IPS-11a (cell line): ENCODE measurements at regions not wholly inside any gene's neighbourhood (a gene's known extent, or its start where the extent isn't known, plus 50 kb on each side); places are given as distances from the start of the nearest gene placed in this dataset.

Experiments
- H3K4me3 ChIP-seq: one replicate; pipeline ENCODE4 v1.5.1; 2013; ENCODE audit warnings: low read depth, low read length, control low read depth

GRCh38 chrX:131778269-131779218 is 234.7 kb downstream of the OR13H1 start:
- H3K4me3 ChIP-seq = no peak overlapping the region

- H3K4me3 ChIP-seq = no peak overlapping the region
Observed at GRCh38 chrX:131779306-131779705, 235.4 kb downstream of the OR13H1 start.

GRCh38 chrX:131779741-131780140 is 235.9 kb downstream of the OR13H1 start:
- no peak overlapping the region for H3K4me3 ChIP-seq

- no peak overlapping the region for H3K4me3 ChIP-seq
Observed at GRCh38 chrX:131782646-131783045, 238.8 kb downstream of the OR13H1 start.

GRCh38 chrX:131783555-131784308 is 239.4 kb upstream of the STK26 start:
- no peak overlapping the region for H3K4me3 ChIP-seq

- no peak overlapping the region for H3K4me3 ChIP-seq
Observed at GRCh38 chrX:131789664-131790063, 233.4 kb upstream of the STK26 start.

GRCh38 chrX:131791608-131792355 is 231.3 kb upstream of the STK26 start:
- no peak overlapping the region for H3K4me3 ChIP-seq

- H3K4me3 ChIP-seq = no peak overlapping the region
Observed at GRCh38 chrX:131792356-131792749, 230.7 kb upstream of the STK26 start.

- no peak overlapping the region for H3K4me3 ChIP-seq
Observed at GRCh38 chrX:131792789-131793462, 230.2 kb upstream of the STK26 start.

- no peak overlapping the region for H3K4me3 ChIP-seq
Observed at GRCh38 chrX:131795442-131796229, 227.5 kb upstream of the STK26 start.

GRCh38 chrX:131801066-131801465 is 222.0 kb upstream of the STK26 start:
- no peak overlapping the region for H3K4me3 ChIP-seq

GRCh38 chrX:131801911-131802310 is 221.2 kb upstream of the STK26 start:
- no peak overlapping the region for H3K4me3 ChIP-seq

GRCh38 chrX:131802836-131803626 is 220.1 kb upstream of the STK26 start:
- no peak overlapping the region for H3K4me3 ChIP-seq

- H3K4me3 ChIP-seq = no peak overlapping the region
Observed at GRCh38 chrX:131812847-131813825, 210.0 kb upstream of the STK26 start.

- H3K4me3 ChIP-seq = no peak overlapping the region
Observed at GRCh38 chrX:131816551-131817136, 206.5 kb upstream of the STK26 start.

- H3K4me3 ChIP-seq = no peak overlapping the region
Observed at GRCh38 chrX:131818297-131818936, 204.7 kb upstream of the STK26 start.
